ENCODE measurements at regions not wholly inside any gene's neighbourhood (a gene's known extent, or its start where the extent isn't known, plus 50 kb on each side); places are given as distances from the start of the nearest gene placed in this dataset.

DNA sequence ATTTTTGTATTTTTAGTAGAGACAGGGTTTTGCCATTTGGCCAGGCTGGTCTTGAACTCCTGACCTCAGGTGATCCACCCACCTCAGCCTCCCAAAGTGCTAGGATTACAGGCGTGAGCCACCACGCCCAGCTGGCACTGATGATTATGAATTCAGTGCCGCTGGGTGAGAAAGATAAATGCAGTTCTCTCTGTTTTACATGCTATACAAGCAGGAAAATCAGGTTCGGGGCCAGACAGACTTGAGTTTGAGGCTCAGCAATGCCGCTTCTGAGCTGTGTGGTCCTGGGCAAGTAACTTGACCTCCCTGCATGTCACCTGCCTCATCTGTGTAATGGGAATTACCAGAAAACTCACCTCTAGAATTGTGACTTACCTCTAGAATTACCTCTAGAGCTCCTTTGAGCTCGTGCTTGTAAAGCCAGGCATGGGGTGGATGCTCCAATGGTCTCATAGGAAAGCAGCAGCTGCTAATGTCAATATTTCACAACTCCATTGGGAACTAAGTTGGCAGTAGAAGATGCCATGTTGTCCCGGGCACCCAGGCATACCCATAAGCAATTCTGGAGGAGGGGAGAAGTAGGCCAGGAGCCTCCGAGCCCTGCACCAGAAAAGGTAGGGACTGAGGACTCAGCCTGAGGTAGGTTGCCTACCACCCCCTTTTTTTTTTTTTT is 119.8 kb upstream of the SLC25A33 start:
- H3K27ac ChIP-seq, result no peak overlapping the region
- TF ChIP-seq, protein P1, sequence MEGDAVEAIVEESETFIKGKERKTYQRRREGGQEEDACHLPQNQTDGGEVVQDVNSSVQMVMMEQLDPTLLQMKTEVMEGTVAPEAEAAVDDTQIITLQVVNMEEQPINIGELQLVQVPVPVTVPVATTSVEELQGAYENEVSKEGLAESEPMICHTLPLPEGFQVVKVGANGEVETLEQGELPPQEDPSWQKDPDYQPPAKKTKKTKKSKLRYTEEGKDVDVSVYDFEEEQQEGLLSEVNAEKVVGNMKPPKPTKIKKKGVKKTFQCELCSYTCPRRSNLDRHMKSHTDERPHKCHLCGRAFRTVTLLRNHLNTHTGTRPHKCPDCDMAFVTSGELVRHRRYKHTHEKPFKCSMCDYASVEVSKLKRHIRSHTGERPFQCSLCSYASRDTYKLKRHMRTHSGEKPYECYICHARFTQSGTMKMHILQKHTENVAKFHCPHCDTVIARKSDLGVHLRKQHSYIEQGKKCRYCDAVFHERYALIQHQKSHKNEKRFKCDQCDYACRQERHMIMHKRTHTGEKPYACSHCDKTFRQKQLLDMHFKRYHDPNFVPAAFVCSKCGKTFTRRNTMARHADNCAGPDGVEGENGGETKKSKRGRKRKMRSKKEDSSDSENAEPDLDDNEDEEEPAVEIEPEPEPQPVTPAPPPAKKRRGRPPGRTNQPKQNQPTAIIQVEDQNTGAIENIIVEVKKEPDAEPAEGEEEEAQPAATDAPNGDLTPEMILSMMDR (IDR thresholded peaks at IDR 0.05), result no peak
- no peak for DNase-seq (ENCODE audit: low spot score)
- peaks cover 0 to 3% of the 10 kb centered on the region in 2 donors for H3K4me1 ChIP-seq
- H3K36me3 ChIP-seq, result no peaks in the 10 kb centered on the region
- no peaks in the 10 kb centered on the region for H3K27me3 ChIP-seq
- no peak overlapping the region for H3K4me3 ChIP-seq
- no peaks in the 10 kb centered on the region for H3K9me3 ChIP-seq

DNA sequence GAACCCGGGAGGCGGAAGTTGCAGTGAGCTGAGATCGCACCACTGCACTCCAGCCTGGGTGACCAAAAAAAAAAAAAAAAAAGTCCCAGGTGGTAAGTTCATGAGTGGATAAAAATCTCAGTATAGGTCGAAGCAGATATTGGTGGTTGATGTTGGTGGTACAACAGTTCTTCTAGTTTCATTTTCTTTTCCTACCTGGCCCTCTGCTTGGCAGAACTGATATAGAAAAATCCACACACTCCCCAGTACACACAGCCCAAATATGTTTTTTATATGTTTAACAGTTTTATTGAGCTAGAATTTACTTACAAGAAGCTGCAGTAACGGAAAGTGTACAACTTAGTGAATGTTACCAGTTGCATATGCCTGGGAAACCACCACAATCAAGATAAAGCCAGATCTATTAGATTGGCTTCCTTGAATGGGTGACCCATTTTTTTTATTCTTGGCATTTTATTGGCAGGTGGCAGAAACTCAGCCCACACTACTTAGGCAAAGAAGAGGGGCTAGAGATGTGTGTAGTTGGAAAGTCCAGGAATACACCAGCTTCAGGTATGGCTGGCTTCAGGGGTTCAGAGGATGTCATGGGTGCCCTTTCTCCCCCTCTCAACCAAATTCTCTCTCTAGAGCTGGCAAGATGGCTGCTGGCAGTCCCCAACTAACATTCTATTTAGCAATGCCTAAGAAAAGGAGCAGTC is 118.3 kb upstream of the SLC25A33 start:
- no peak overlapping the region for H3K4me3 ChIP-seq
- H3K4me1 ChIP-seq, result no peaks in the 10 kb centered on the region
- TF ChIP-seq, protein P1 (IDR thresholded peaks at IDR 0.05), result no peak
- no peak overlapping the region for H3K27ac ChIP-seq
- H3K36me3 ChIP-seq, result no peaks in the 10 kb centered on the region
- no peak for DNase-seq (ENCODE audit: low spot score)
- no peaks in the 10 kb centered on the region for H3K9me3 ChIP-seq
- H3K27me3 ChIP-seq, result no peaks in the 10 kb centered on the region

DNA sequence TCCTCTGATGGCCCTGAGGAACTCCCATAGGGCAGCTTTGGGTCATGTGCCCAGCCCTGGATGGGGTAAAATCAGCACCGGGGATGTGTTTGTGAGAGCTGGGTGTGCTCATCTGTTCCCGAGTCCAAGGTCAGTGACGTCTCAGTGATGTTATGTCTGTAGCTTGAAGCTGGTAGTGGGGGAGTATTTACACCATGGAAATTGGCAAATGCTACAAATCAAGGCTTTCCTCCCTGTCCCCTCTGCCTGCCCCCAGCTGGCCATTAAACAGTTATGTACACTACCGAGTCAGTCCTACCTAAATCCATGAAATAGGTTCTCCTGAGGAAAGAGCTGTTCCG is 117.8 kb upstream of the SLC25A33 start:
- Histone ChIP-seq H3K27ac (no peak overlapping the region), H3K27me3 (no peaks in the 10 kb centered on the region), H3K4me1 (no peaks in the 10 kb centered on the region), H3K9me3 (no peaks in the 10 kb centered on the region), H3K4me3 (no peak overlapping the region), H3K36me3 (no peaks in the 10 kb centered on the region)
- TF ChIP-seq, protein P1 (IDR thresholded peaks at IDR 0.05), result no peak
- DNase-seq (ENCODE audit: low spot score), result no peak

DNA sequence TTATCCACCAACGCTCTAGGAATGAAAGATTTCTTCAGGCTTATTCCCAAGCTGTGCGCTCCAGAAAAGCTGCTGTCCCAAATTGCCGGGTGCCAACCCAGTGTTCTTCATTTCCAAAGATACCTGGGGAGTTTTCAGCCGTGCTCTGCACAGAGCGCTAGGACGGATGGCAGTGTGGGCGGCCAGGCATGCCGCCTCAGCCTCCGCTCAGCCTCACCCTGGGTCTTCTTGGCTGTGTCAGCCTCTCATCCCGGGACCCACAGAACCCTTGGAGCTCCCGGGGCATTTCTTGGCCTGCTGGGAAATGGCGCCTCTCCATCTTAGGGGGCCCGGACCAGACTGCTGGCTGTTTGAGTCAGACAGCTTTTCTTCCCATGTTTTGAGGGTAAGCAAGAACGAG is 116.9 kb upstream of the SLC25A33 start:
- TF ChIP-seq, protein P1 (IDR thresholded peaks at IDR 0.05), result no peak
- Histone ChIP-seq H3K9me3 (no peaks in the 10 kb centered on the region), H3K4me3 (no peak overlapping the region), H3K36me3 (no peaks in the 10 kb centered on the region), H3K27ac (no peak overlapping the region), H3K27me3 (no peaks in the 10 kb centered on the region), H3K4me1 (no peaks in the 10 kb centered on the region)
- no peak for DNase-seq (ENCODE audit: low spot score)

DNA sequence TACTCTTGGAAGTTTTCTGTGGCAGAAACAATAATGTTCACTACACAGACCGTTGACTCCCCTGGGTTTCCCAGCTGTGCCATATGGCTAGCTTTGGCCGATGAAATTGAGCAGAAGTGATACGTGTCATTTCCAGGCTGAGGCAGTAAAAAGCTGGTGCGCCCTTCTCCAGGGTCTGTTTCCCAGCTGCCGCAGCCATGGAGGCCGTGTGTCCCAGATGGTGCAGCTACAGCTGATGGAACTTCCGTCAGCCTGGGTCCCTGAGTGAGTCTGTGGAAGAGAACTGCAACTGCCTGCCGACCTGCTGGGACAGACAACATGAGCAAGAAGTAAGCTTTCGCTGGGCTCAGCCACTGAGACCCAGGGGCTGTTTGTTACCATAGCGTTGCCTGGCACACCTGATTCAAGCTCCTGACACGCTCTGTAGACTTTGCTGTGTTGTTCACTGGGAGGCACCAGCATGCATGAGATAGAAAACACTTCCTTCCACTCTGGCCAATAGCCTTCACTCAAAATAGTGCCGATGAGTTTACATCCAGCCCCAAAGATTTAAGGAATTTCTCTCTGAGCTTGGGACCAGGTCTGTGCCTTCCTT is 116.3 kb upstream of the SLC25A33 start:
- DNase-seq (ENCODE audit: low spot score), result no peak
- no peak overlapping the region for H3K4me3 ChIP-seq
- H3K9me3 ChIP-seq, result no peaks in the 10 kb centered on the region
- no peak overlapping the region for H3K27ac ChIP-seq
- TF ChIP-seq, protein P1 (IDR thresholded peaks at IDR 0.05), result no peak
- no peaks in the 10 kb centered on the region for H3K27me3 ChIP-seq
- no peaks in the 10 kb centered on the region for H3K4me1 ChIP-seq
- H3K36me3 ChIP-seq, result no peaks in the 10 kb centered on the region
